ENCODE measurements at regions not wholly inside any gene's neighbourhood (a gene's known extent, or its start where the extent isn't known, plus 50 kb on each side); places are given as distances from the start of the nearest gene placed in this dataset.

DNA sequence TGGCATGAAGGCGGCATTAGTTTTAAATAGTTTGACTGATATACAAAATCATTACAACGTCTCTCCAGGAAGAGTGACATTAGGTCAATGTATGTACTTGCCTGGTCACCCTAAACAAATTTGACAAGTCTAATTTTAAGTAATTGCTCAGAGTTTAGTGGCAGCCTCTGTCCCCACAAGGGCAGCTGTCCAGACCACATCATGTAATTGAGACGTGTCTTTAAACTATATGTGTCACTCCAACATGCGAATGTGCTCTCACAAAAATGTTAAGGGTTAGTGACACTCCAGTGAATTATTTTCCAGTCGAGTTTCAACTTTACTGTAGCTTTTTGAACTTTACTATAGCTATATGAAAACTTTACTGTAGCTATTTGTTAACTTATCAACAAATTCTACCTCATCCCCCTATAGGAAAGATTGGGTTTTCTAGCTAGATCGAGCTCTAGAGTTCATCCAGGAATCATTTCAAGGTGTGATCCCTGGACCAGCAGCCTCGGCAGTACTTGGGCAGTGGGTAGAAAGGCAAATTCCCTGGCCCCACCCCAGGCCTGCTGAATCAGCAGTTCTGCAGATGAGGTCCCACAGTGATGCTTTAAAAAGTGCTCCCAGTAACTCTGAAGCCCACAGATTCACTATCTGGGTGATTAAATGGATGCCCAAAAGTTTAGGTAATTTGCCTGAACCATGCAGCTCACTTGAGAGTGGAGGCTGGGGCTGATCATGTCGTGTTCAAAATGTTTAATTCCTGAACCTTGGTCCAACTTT lies 66.4 kb upstream of the POU3F3 start:
- H3K4me3 ChIP-seq (IDR thresholded peaks at IDR 0.05; ENCODE audit: insufficient read depth, low read depth, low read length): no peak overlapping the region
- H3K36me3 ChIP-seq (ENCODE audit: insufficient read depth): no peaks in the 10 kb centered on the region
- H3K4me2 ChIP-seq: no peak overlapping the region
- no peaks in the 10 kb centered on the region for H4K20me1 ChIP-seq (ENCODE audit: insufficient read depth)
- TF ChIP-seq, protein P1, sequence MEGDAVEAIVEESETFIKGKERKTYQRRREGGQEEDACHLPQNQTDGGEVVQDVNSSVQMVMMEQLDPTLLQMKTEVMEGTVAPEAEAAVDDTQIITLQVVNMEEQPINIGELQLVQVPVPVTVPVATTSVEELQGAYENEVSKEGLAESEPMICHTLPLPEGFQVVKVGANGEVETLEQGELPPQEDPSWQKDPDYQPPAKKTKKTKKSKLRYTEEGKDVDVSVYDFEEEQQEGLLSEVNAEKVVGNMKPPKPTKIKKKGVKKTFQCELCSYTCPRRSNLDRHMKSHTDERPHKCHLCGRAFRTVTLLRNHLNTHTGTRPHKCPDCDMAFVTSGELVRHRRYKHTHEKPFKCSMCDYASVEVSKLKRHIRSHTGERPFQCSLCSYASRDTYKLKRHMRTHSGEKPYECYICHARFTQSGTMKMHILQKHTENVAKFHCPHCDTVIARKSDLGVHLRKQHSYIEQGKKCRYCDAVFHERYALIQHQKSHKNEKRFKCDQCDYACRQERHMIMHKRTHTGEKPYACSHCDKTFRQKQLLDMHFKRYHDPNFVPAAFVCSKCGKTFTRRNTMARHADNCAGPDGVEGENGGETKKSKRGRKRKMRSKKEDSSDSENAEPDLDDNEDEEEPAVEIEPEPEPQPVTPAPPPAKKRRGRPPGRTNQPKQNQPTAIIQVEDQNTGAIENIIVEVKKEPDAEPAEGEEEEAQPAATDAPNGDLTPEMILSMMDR (conservative IDR thresholded peaks at IDR 0.05; ENCODE audit: low read depth, low read length): no peak
- no peaks in the 10 kb centered on the region for H3K79me2 ChIP-seq (ENCODE audit: insufficient read depth, low read depth)
- H3K9ac ChIP-seq: no peak overlapping the region
- no peak overlapping the region for H2AFZ ChIP-seq (ENCODE audit: low read depth)
- no peaks in the 10 kb centered on the region for H3K4me1 ChIP-seq (ENCODE audit: low read depth, poor library complexity, severe bottlenecking)
- H3K27ac ChIP-seq: no peak overlapping the region
- no peaks in the 10 kb centered on the region for H3K27me3 ChIP-seq (ENCODE audit: insufficient read depth, low read depth)

DNA sequence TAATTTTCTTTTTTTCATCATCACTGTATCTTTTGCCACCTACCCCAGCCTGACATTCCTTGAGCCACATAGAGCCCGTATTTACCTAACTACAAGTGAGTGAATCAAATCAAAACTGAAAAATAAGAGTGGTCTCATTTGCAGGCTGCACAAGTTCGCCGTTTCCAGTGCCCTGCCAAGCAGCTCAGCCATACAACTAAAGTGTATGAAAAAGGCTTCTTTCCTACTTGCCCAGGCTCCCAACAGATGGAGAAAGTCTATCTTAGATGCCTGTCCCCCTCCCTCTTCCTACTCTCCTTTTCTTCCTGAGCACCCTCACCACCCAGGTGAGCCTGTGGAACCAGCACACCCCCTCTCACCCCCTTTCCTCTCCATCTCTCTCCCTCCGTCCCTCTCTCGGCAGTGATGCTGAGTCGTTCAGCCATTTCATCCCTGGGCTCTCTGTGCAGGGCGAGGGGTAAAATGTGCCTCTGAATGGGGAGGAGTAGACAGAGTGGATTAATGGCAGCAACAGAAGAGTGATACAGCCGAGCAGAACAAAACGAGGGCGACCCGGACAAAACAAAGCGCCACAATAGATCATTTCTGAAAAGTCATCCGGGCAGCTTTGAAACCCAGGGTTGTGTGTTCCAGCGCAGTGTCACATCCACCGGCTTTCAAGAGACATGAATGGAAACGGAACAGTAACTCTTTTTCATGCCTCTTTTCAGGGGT lies 65.0 kb upstream of the POU3F3 start:
- TF ChIP-seq, protein P1 (conservative IDR thresholded peaks at IDR 0.05; ENCODE audit: low read depth, low read length): no peak
- Histone ChIP-seq H3K4me2 (no peak overlapping the region), H4K20me1 (ENCODE audit: insufficient read depth) (no peaks in the 10 kb centered on the region), H3K9ac (no peak overlapping the region), H3K27ac (no peak overlapping the region), H3K36me3 (ENCODE audit: insufficient read depth) (no peaks in the 10 kb centered on the region), H3K27me3 (ENCODE audit: insufficient read depth, low read depth) (no peaks in the 10 kb centered on the region), H2AFZ (ENCODE audit: low read depth) (no peak overlapping the region), H3K79me2 (ENCODE audit: insufficient read depth, low read depth) (no peaks in the 10 kb centered on the region), H3K4me3 (IDR thresholded peaks at IDR 0.05; ENCODE audit: insufficient read depth, low read depth, low read length) (no peak overlapping the region), H3K4me1 (ENCODE audit: low read depth, poor library complexity, severe bottlenecking) (no peaks in the 10 kb centered on the region)

DNA sequence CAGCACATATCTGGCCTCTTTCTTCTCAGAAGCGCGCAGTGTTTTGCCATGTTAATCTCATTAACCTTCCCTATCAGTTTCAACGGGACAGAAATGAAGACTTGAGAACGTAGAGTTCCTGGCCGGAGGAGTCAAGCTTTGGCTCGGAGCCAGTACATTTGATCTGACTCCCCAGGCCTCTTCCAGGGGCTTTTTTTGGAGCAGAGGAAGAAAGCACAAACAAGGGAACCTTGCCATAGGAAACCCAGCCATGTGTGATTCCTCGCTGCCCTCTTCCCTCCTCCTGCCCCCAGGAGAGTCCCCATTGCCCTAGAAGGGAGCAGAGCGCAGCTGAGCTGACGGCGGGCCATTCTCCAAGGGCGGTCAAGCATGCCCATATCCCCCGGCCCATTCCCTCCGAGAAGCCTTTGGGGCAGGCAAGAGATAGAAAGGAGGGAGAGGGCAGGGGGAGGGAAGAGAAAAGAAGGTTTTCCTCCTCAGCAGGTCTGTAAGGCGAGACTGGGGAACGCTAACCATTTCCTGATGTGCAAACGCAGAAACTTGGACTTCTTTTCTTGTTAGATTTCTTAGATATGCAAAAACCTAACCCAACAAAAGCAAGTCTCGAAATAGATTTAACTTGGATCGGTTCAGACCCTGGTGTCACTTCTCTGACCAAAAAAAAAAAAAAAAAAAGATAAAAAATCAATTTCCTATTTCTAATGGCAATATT lies 63.7 kb upstream of the POU3F3 start:
- Histone ChIP-seq H3K27ac (no peak overlapping the region), H3K27me3 (ENCODE audit: insufficient read depth, low read depth) (no peaks in the 10 kb centered on the region), H3K36me3 (ENCODE audit: insufficient read depth) (no peaks in the 10 kb centered on the region), H3K9ac (no peak overlapping the region), H3K4me1 (ENCODE audit: low read depth, poor library complexity, severe bottlenecking) (no peaks in the 10 kb centered on the region), H2AFZ (ENCODE audit: low read depth) (no peak overlapping the region), H3K4me2 (no peak overlapping the region), H4K20me1 (ENCODE audit: insufficient read depth) (no peaks in the 10 kb centered on the region), H3K79me2 (ENCODE audit: insufficient read depth, low read depth) (no peaks in the 10 kb centered on the region), H3K4me3 (IDR thresholded peaks at IDR 0.05; ENCODE audit: insufficient read depth, low read depth, low read length) (no peak overlapping the region)
- TF ChIP-seq, protein P1 (conservative IDR thresholded peaks at IDR 0.05; ENCODE audit: low read depth, low read length): no peak

DNA sequence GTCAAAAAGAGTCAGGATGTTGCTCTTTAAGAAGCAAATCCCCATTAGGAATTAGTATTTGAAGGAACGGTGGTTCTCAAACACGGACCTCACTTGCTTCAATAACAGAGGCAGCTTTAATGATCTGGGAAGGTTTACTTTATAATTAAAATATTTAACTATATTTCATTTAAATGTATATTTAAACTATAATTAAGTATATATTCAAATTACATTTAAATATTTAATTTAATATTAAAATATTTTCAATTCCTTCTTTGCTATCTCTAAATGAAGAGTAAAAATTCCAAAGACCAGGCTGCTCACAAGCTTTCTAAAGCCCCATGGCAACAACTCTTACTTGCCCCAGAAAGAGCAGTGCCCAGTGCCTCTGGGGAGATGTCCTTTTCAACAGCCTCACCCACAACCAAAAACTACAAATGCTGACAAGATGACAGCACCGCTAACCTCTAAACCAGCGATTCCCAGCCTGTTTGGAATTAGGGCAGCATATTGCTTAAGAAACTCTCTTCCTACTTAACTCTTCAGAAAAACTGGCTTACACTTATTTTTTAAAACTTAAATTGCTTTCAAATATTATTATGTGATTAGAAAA lies 62.9 kb upstream of the POU3F3 start:
- Histone ChIP-seq H2AFZ (ENCODE audit: low read depth) (no peak overlapping the region), H3K27me3 (ENCODE audit: insufficient read depth, low read depth) (no peaks in the 10 kb centered on the region), H4K20me1 (ENCODE audit: insufficient read depth) (no peaks in the 10 kb centered on the region), H3K36me3 (ENCODE audit: insufficient read depth) (no peaks in the 10 kb centered on the region), H3K4me2 (no peak overlapping the region), H3K4me3 (IDR thresholded peaks at IDR 0.05; ENCODE audit: insufficient read depth, low read depth, low read length) (no peak overlapping the region), H3K4me1 (ENCODE audit: low read depth, poor library complexity, severe bottlenecking) (no peaks in the 10 kb centered on the region), H3K79me2 (ENCODE audit: insufficient read depth, low read depth) (no peaks in the 10 kb centered on the region), H3K9ac (no peak overlapping the region), H3K27ac (no peak overlapping the region)
- TF ChIP-seq, protein P1 (conservative IDR thresholded peaks at IDR 0.05; ENCODE audit: low read depth, low read length): no peak
